Jurkat, Clone E6-1 (cell line): ENCODE measurements at regions not wholly inside any gene's neighbourhood (a gene's known extent, or its start where the extent isn't known, plus 50 kb on each side); places are given as distances from the start of the nearest gene placed in this dataset.
A peak's percentile ranks its signal among the peaks of the same experiment; 100 is the strongest.

Experiments
- DNase-seq: peaks from one replicate; pipeline ENCODE4 v3.0.0-alpha.2; 2011; ENCODE audit warnings: low read depth, low spot score
- H3K4me3 ChIP-seq: 2 replicates; pipeline ENCODE4 v1.5.1; 2011; ENCODE audit warnings: mild to moderate bottlenecking, low read length, control low read depth, moderate library complexity

GRCh38 chr9:81492710-81493447, 196.5 kb downstream of the TLE1 start:
- DNase-seq: peak; percentile 10
- H3K4me3 ChIP-seq: no peak overlapping the region

- DNase-seq: no peak
- no peak overlapping the region for H3K4me3 ChIP-seq
These were observed 198.6 kb downstream of the TLE1 start for GRCh38 chr9:81490605-81491331.

- H3K4me3 ChIP-seq: no peak overlapping the region
- DNase-seq: peak; percentile 55
These were observed 200.3 kb downstream of the TLE1 start for GRCh38 chr9:81489046-81489445.

GRCh38 chr9:81480828-81481604, 208.3 kb downstream of the TLE1 start:
- no peak for DNase-seq

GRCh38 chr9:81479573-81479972, 209.8 kb downstream of the TLE1 start:
- no peak for DNase-seq
- H3K4me3 ChIP-seq: no peak overlapping the region

More at GRCh38 chr9:81480828-81481604, 208.3 kb downstream of the TLE1 start:
- no peak overlapping the region for H3K4me3 ChIP-seq

GRCh38 chr9:81477669-81478068, 211.7 kb downstream of the TLE1 start:
- no peak overlapping the region for H3K4me3 ChIP-seq
- no peak for DNase-seq

- DNase-seq: no peak
- H3K4me3 ChIP-seq: no peak overlapping the region
These were observed 212.4 kb downstream of the TLE1 start for GRCh38 chr9:81476813-81477490.

GRCh38 chr9:81474792-81475191, 214.6 kb downstream of the TLE1 start:
- no peak overlapping the region for H3K4me3 ChIP-seq
- DNase-seq: no peak

- H3K4me3 ChIP-seq: no peak overlapping the region
- no peak for DNase-seq
These were observed 215.2 kb downstream of the TLE1 start for GRCh38 chr9:81474125-81474524.

GRCh38 chr9:81473708-81474107, 215.6 kb downstream of the TLE1 start:
- no peak for DNase-seq
- H3K4me3 ChIP-seq: no peak overlapping the region

GRCh38 chr9:81473206-81473605, 216.1 kb downstream of the TLE1 start:
- DNase-seq: no peak
- no peak overlapping the region for H3K4me3 ChIP-seq

- no peak overlapping the region for H3K4me3 ChIP-seq
- no peak for DNase-seq
These were observed 216.6 kb downstream of the TLE1 start for GRCh38 chr9:81472701-81473100.

GRCh38 chr9:81470864-81471263, 218.5 kb downstream of the TLE1 start:
- H3K4me3 ChIP-seq: no peak overlapping the region
- DNase-seq: no peak

- no peak for DNase-seq
- H3K4me3 ChIP-seq: no peak overlapping the region
These were observed 221.2 kb downstream of the TLE1 start for GRCh38 chr9:81468084-81468595.

- no peak overlapping the region for H3K4me3 ChIP-seq
- no peak for DNase-seq
These were observed 222.4 kb downstream of the TLE1 start for GRCh38 chr9:81466981-81467380.

GRCh38 chr9:81465468-81466011, 223.8 kb downstream of the TLE1 start:
- DNase-seq: no peak
- H3K4me3 ChIP-seq: no peak overlapping the region

GRCh38 chr9:81462801-81463200, 226.5 kb downstream of the TLE1 start:
- DNase-seq: no peak

GRCh38 chr9:81461196-81461595, 228.2 kb downstream of the TLE1 start:
- DNase-seq: no peak
- no peak overlapping the region for H3K4me3 ChIP-seq

More at GRCh38 chr9:81462801-81463200, 226.5 kb downstream of the TLE1 start:
- H3K4me3 ChIP-seq: no peak overlapping the region

GRCh38 chr9:81460693-81461092, 228.7 kb downstream of the TLE1 start:
- no peak overlapping the region for H3K4me3 ChIP-seq
- DNase-seq: no peak
